Left ventricle myocardium superior (tissue), 1 donor: ENCODE measurements at regions not wholly inside any gene's neighbourhood (a gene's known extent, or its start where the extent isn't known, plus 50 kb on each side); places are given as distances from the start of the nearest gene placed in this dataset. TPM values are rescaled to one million over a fixed set of nuclear protein-coding genes. Genes with fewer than 3 reads are reported as not detected.

Experiments used
- ATAC-seq: fragments of 200-7000 bp; cut with Tn5 transposase; one replicate; pipeline ENCODE4 v1.9.1; 2020; ENCODE audit warnings: mild to moderate bottlenecking, moderate library complexity
- DNase-seq: peaks from one replicate; pipeline ENCODE4 v3.0.0-alpha.2; 2020
- intact Hi-C: fragments of 100-400 bp; cut with micrococcal nuclease; formaldehyde crosslinking; loops from one replicate; pipeline ENCODE4 v1.11.0; 2022
- microRNA-seq: library from miRNA; unstranded; fragments of <30 nt; microRNA quantifications from one replicate; pipeline ENCODE4 v1.2.0, GENCODE V29; 2020; ENCODE audit warnings: borderline number of aligned reads
- donor health status: DM: no; HTN: yes; CAD: no; lungs with severe emphysema.

DNA sequence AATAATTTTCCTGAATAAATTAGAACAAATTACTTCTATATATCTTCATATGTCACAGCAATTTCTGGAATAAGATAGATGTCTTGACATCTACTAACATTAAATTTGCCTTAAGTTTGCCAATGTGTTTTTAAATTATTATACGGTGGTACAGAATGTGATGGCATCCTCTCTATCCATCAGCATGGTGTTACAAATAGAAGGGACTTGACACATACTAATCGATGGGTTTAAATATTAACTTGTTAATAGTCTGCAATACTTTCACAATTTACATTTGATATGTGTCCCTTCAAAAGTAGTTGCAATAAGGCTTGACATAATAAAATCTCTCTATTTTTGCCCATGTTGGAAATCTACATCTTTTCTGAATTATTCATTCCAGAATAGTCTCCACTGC is 65.1 kb upstream of the PRR20A start:
- intact Hi-C loops: no loop called here

DNA sequence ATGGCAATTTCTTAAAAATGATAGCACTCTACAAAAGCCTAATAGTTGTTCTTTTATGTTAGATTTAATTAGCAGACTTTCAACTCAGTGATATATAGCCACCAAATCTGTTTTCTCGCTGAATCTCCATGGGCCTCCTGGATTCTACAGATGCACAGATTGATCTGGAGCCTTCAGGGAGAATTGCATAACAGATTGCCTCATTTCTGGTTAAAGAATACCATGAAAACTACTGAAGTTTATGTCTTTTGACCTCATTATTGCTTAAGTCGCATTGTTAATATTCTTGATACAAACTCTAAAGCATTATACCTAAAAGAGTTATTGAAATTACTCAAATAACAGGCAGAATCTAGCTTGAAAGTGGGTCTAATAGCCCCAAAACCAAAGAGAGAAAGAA is 53.7 kb upstream of the PRR20A start:
- no peak for DNase-seq
- no peak for ATAC-seq
- intact Hi-C loops: no loop called here

More for the DNA sequence above, 65.1 kb upstream of the PRR20A start:
- DNase-seq (no peak), ATAC-seq (no peak)

Small RNA genes lying in the stretch of these regions (microRNA-seq; reads per million reads assigned to microRNA genes)
- gene MIR1297 (not detected), gene MIR5007 (not detected)
